Naive B cell (primary cell): ENCODE measurements at regions not wholly inside any gene's neighbourhood (a gene's known extent, or its start where the extent isn't known, plus 50 kb on each side); places are given as distances from the start of the nearest gene placed in this dataset.
"Not testable (repeated sequence)": the region's sequence is repeated elsewhere in the genome, so short reads cannot be mapped to it uniquely, and the experiment has no call there.

Experiments
- ATAC-seq, 2 donors: fragments of 150-1000 bp; cut with Tn5 transposase; 2 replicates each; pipeline ENCODE4 v1.10.0; 2021; ENCODE audit warnings: low read depth in 2 of 2, mild to moderate bottlenecking in 2 of 2, moderate library complexity in 2 of 2
- DNase-seq: peaks from one replicate; pipeline ENCODE4 v3.0.0; 2022
- H3K27ac Mint-ChIP-seq, 6 donors: one replicate each; pipeline ENCODE4 v1.8.0; 2020 to 2022; ENCODE audit warnings: mild to moderate bottlenecking in 6 of 6, mixed read lengths in 6 of 6, moderate library complexity in 5 of 6, inconsistent platforms in 2 of 6
- H3K27me3 Mint-ChIP-seq, 3 donors: one replicate each; pipeline ENCODE4 v1.8.0; 2021 to 2022; ENCODE audit warnings: mixed read lengths in 3 of 3, mild to moderate bottlenecking in 1 of 3
- H3K36me3 Mint-ChIP-seq, 2 donors: one replicate each; pipeline ENCODE4 v1.8.0; 2020 to 2022; ENCODE audit warnings: mixed read lengths in 2 of 2, inconsistent platforms in 1 of 2, mild to moderate bottlenecking in 1 of 2
- H3K4me1 Mint-ChIP-seq, 3 donors: one replicate each; pipeline ENCODE4 v1.8.0; 2020 to 2022; ENCODE audit warnings: mixed read lengths in 3 of 3, inconsistent platforms in 1 of 3, mild to moderate bottlenecking in 1 of 3, moderate library complexity in 1 of 3
- H3K4me3 Mint-ChIP-seq, 8 donors: one replicate each; pipeline ENCODE4 v1.8.0; 2020 to 2022; ENCODE audit warnings: mild to moderate bottlenecking in 8 of 8, mixed read lengths in 8 of 8, moderate library complexity in 8 of 8, inconsistent platforms in 2 of 8
- H3K9me3 Mint-ChIP-seq, 7 donors: one replicate each; pipeline ENCODE4 v1.8.0; 2020 to 2022; ENCODE audit warnings: mixed read lengths in 7 of 7, mild to moderate bottlenecking in 5 of 7, inconsistent platforms in 2 of 7, moderate library complexity in 1 of 7

DNA sequence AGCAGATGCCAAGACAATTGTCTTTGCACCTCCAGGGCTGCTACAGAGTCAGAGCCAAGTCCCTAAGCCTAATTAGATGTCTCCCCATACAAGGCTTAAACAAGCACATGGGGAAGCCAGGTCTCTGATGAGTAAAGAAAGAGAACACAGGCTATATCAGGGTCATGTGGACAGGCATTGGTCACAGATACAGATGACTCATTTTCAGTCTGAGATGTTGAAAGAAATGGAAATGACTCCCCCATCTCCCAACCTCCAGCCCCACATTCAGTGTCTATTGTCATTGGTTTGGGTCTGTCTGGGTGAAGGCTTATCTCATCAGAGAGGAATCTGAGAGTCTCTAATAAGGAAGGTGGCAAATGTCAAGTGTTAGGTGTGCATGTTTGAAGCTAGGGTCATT is 290.1 kb upstream of the KIAA1217 start:
- DNase-seq (no peak), ATAC-seq (no peak)
- no peak overlapping the region for H3K27ac Mint-ChIP-seq

DNA sequence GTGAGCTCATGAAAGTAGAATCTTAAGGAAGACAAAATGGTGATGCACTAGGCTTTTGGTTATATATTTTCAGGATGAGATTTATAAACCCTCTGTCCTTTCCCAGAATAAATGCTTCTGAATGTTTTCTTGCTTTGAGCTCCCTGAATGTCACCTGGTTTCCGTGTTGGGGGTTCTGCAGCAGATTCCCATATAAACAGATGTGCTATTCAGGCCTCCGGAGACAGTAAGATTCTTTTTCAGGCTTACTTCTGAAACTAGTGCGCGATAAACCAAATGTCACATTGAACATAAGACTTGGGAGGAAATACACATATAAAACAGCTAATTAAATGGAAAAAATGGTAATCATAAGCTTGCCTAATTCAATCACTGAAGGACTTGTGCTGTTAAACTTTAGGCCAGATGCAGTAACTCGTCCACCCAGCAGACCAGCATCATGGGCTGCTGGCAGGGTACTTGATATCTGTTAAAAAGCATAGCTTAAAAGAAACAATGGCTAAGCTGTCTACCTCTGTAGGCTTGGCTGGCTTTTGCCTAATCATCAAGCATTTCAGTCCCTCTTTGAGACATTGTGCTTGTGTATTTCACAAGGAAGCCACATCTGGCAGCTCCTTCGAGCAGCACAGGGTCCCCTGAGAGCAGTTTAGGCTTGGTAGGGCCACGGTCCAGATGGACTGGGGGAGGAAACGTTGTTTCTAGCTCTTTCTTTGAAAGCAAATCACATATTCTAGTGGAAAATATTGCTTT is 281.2 kb upstream of the KIAA1217 start:
- no peak overlapping the region for H3K4me3 Mint-ChIP-seq
- H3K4me1 Mint-ChIP-seq, result no peaks in the 10 kb centered on the region
- ATAC-seq (no peak), DNase-seq (no peak)
- H3K27ac Mint-ChIP-seq, result no peak overlapping the region
- H3K9me3 Mint-ChIP-seq, result peaks cover 0 to 3% (median 0%) of the 10 kb centered on the region in 7 donors
- no peaks in the 10 kb centered on the region for H3K36me3 Mint-ChIP-seq
- H3K27me3 Mint-ChIP-seq, result peaks cover 0 to 3% (median 0%) of the 10 kb centered on the region in 3 donors

More for the DNA sequence above, 290.1 kb upstream of the KIAA1217 start:
- Mint-ChIP-seq H3K36me3 (no peaks in the 10 kb centered on the region), H3K9me3 (peaks cover 0 to 22% (median 3%) of the 10 kb centered on the region in 7 donors), H3K4me1 (no peaks in the 10 kb centered on the region), H3K4me3 (no peak overlapping the region), H3K27me3 (peaks cover 0 to 8% (median 0%) of the 10 kb centered on the region in 3 donors)

DNA sequence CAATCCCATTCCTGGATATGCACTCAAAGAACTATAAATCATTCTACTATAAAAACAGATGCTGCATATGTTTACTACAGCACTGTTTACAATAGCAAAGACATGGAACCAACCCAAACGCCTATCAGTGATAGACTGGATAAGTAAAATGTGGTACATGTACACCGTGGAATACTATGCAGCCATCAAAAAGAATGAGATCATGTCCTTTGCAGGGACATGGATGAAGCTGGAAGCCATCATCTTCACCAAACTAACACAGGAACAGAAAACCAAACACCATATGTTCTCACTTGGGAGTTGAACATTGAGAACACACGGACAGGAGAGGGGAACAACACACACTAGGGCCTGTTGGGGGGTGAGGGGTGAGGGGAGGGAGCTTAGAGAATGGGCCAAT is 274.9 kb upstream of the KIAA1217 start:
- DNase-seq, ATAC-seq, H3K9me3 Mint-ChIP-seq, H3K36me3 Mint-ChIP-seq, H3K4me3 Mint-ChIP-seq, H3K27ac Mint-ChIP-seq, H3K4me1 Mint-ChIP-seq, H3K27me3 Mint-ChIP-seq: not testable (repeated sequence)

- Mint-ChIP-seq H3K36me3 (no peaks in the 10 kb centered on the region), H3K4me3 (no peak overlapping the region), H3K4me1 (no peaks in the 10 kb centered on the region), H3K9me3 (no peaks in the 10 kb centered on the region), H3K27ac (no peak overlapping the region), H3K27me3 (no peaks in the 10 kb centered on the region)
- ATAC-seq (no peak), DNase-seq (no peak)
Observed at GRCh38 chr10:23945845-23946244, 263.1 kb upstream of the KIAA1217 start.

- DNase-seq (no peak), ATAC-seq (no peak)
- H3K27me3 Mint-ChIP-seq, result no peaks in the 10 kb centered on the region
- no peak overlapping the region for H3K4me3 Mint-ChIP-seq
- H3K27ac Mint-ChIP-seq, result no peak overlapping the region
- no peaks in the 10 kb centered on the region for H3K4me1 Mint-ChIP-seq
- H3K9me3 Mint-ChIP-seq, result peaks cover 3 to 21% (median 6%) of the 10 kb centered on the region in 7 donors
- no peaks in the 10 kb centered on the region for H3K36me3 Mint-ChIP-seq
Observed at GRCh38 chr10:23951841-23952240, 257.1 kb upstream of the KIAA1217 start.

DNA sequence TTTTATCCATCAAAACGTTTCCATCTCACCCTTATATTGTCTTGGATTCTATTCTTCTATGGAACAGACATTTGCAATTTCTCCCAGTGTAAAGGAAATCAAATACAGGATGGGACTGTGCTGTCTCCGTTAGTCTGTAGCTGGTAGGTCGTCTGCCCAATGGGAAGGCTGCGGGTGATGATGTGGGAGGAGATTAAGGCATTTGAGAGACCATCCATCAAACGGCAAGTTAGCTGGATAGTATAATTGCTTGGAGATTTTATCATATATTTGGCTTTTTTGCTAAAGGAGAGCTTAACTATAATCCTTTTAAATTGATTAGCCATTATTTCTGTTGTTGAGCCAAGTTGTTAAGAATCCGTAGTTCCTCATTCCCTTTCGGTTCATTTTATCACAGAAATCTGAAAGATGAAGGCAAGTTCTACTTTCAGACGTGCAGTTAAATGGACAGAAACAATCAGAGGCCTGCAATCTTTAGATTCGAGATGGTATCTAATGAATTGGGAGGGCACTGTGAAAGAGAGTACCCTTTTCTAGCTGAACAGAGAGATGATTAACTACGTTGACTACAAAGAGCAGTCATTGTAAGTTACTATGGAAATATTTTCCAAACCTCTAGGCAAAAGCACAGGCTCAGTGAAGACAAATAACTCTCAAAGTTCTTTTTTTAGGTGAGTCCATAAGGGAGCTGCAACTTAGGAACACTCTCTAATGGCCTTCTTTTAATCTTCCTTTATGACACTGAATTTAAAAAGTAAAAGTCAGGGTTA is 253.3 kb upstream of the KIAA1217 start:
- no peak for ATAC-seq
- Mint-ChIP-seq H3K27ac (peak overlapping the region in 1 of 6 donors; percentile 55), H3K27me3 (no peaks in the 10 kb centered on the region), H3K36me3 (no peaks in the 10 kb centered on the region), H3K4me1 (no peaks in the 10 kb centered on the region), H3K9me3 (peaks cover 3 to 21% (median 6%) of the 10 kb centered on the region in 7 donors), H3K4me3 (no peak overlapping the region)
- no peak for DNase-seq

GRCh38 chr10:23965123-23965522 is 243.8 kb upstream of the KIAA1217 start:
- H3K4me3 Mint-ChIP-seq, result no peak overlapping the region
- no peaks in the 10 kb centered on the region for H3K36me3 Mint-ChIP-seq

GRCh38 chr10:23965880-23966279 is 243.1 kb upstream of the KIAA1217 start:
- Mint-ChIP-seq H3K36me3 (no peaks in the 10 kb centered on the region), H3K9me3 (peaks cover 0 to 2% (median 0%) of the 10 kb centered on the region in 7 donors), H3K4me3 (no peak overlapping the region), H3K27me3 (no peaks in the 10 kb centered on the region), H3K27ac (no peak overlapping the region), H3K4me1 (no peaks in the 10 kb centered on the region)
- ATAC-seq (no peak), DNase-seq (no peak)

More at GRCh38 chr10:23965123-23965522, 243.8 kb upstream of the KIAA1217 start:
- H3K9me3 Mint-ChIP-seq, result peaks cover 0 to 2% (median 0%) of the 10 kb centered on the region in 7 donors
- H3K4me1 Mint-ChIP-seq, result no peaks in the 10 kb centered on the region
- DNase-seq (no peak), ATAC-seq (no peak)
- no peaks in the 10 kb centered on the region for H3K27me3 Mint-ChIP-seq
- no peak overlapping the region for H3K27ac Mint-ChIP-seq

DNA sequence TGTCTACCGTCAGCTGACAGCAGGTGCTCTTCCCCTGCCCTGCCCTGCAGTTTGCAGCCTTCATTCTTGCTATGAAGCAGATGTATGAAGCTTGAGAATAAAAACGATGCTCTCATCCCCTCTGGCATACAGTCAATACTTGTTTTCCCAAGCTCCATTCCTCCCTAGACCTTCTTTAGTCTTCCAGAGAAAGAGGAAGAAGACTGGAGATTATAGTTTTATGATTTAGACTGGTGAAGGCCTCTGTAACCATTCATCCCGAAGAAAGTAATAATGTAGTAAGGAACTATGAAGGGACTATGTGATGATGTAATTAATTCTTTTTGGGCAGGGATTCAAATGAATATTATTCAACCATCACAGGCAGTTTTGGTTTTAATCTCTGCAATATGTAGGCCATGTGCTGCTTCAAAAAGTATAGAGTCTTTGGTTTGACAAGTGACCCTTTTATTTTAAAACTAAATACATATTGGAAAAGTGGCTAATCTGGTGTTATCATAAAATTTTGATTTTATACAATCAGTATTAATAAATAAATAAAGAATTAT is 242.4 kb upstream of the KIAA1217 start:
- no peaks in the 10 kb centered on the region for H3K36me3 Mint-ChIP-seq
- no peaks in the 10 kb centered on the region for H3K4me1 Mint-ChIP-seq
- ATAC-seq, result no peak
- H3K9me3 Mint-ChIP-seq, result peaks cover 0 to 6% (median 2%) of the 10 kb centered on the region in 7 donors
- H3K27ac Mint-ChIP-seq, result no peak overlapping the region
- no peak for DNase-seq
- H3K4me3 Mint-ChIP-seq, result no peak overlapping the region
- no peaks in the 10 kb centered on the region for H3K27me3 Mint-ChIP-seq

DNA sequence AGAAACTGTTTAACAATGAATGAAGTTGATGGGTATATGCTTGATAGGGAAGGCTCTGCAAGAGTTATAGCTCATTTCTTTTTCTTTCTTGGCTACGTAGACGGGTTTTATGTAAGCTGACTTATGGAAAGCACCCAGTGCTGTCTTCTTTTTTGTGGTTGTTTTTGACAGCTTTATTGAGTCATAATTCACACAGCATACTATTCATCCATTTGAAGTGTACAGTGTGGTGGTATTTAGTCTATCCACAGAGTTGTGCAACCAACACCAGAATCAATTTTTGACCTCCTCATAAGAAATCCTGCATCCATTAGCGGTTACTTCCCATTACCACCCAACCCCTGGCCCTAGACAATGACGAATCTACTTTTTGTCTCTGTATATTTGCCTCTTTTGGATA is 240.6 kb upstream of the KIAA1217 start:
- H3K27ac Mint-ChIP-seq, result peak overlapping the region in 1 of 6 donors; percentile 1
- peaks cover 0 to 15% (median 0%) of the 10 kb centered on the region in 7 donors for H3K9me3 Mint-ChIP-seq
- H3K36me3 Mint-ChIP-seq, result no peaks in the 10 kb centered on the region
- no peaks in the 10 kb centered on the region for H3K4me1 Mint-ChIP-seq
- DNase-seq (no peak), ATAC-seq (no peak)
- no peaks in the 10 kb centered on the region for H3K27me3 Mint-ChIP-seq
- no peak overlapping the region for H3K4me3 Mint-ChIP-seq

- no peak for DNase-seq
- Mint-ChIP-seq H3K4me3 (no peak overlapping the region), H3K27ac (no peak overlapping the region), H3K36me3 (no peaks in the 10 kb centered on the region), H3K9me3 (peaks cover 0 to 15% (median 1%) of the 10 kb centered on the region in 7 donors), H3K4me1 (no peaks in the 10 kb centered on the region), H3K27me3 (peaks cover 0 to 4% (median 0%) of the 10 kb centered on the region in 3 donors)
- ATAC-seq, result no peak
Observed at GRCh38 chr10:23974746-23975272, 234.1 kb upstream of the KIAA1217 start.

DNA sequence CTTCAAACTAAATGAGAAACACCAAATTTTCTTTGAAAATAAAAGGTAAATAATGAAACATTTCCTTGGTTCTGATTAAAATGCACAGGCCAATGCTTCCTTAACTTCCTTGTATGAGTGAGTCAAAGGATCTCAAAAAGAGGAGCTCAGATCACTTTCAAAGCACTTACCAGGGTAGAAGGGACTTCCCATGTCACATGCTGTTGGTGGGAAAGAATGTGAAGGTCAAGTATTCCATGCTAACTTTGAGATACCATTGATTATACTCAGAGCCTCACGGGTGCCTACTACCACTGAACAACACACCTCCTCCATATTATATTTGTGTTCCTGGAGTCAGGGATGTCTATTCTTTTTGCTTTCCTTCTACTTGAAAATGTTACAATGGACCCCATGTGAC is 233.5 kb upstream of the KIAA1217 start:
- H3K27me3 Mint-ChIP-seq, result peaks cover 0 to 4% (median 0%) of the 10 kb centered on the region in 3 donors
- no peak overlapping the region for H3K27ac Mint-ChIP-seq
- no peaks in the 10 kb centered on the region for H3K36me3 Mint-ChIP-seq
- ATAC-seq (no peak), DNase-seq (no peak)
- no peak overlapping the region for H3K4me3 Mint-ChIP-seq
- H3K4me1 Mint-ChIP-seq, result no peaks in the 10 kb centered on the region
- H3K9me3 Mint-ChIP-seq, result peaks cover 0 to 15% (median 1%) of the 10 kb centered on the region in 7 donors

DNA sequence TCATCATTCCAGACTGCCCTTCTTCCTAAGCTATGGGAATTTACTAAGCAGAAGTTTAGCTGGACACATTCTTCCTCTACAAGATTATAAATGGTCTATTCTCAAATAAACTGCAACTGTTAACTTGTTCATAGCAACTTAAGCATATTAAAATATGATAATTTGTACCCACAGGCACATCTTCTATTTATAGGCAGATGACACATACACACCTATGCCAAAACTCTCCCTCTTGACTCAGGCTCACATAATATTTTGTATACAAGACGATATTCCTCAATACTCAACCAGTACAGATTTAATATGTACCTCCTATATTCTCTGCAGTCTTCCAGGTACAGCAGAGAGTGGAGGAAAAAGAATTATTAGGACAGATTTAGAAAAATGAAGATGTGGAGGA is 232.7 kb upstream of the KIAA1217 start:
- Mint-ChIP-seq H3K4me1 (no peaks in the 10 kb centered on the region), H3K4me3 (no peak overlapping the region), H3K27me3 (peaks cover 0 to 8% (median 0%) of the 10 kb centered on the region in 3 donors), H3K36me3 (no peaks in the 10 kb centered on the region), H3K9me3 (peaks cover 0 to 11% (median 0%) of the 10 kb centered on the region in 7 donors), H3K27ac (no peak overlapping the region)
- ATAC-seq, result no peak
- DNase-seq, result no peak
